Lower leg skin (tissue), 3 donors: ENCODE measurements at regions not wholly inside any gene's neighbourhood (a gene's known extent, or its start where the extent isn't known, plus 50 kb on each side); places are given as distances from the start of the nearest gene placed in this dataset.

Experiments used
- POLR2A ChIP-seq, 2 donors: fragments of 450-650 bp; IDR thresholded peaks; one replicate each; pipeline ENCODE4 v1.6.1; 2016 to 2017; ENCODE audit warnings: antibody characterized with exemption in 2 of 2, mild to moderate bottlenecking in 1 of 2, moderate library complexity in 1 of 2
- TF ChIP-seq, protein P1 (sequence below), 3 donors: fragments of 450-650 bp; IDR thresholded peaks; one replicate each; pipeline ENCODE4 v1.5.1; 2016; ENCODE audit warnings: antibody characterized with exemption in 3 of 3, mild to moderate bottlenecking in 3 of 3, moderate library complexity in 2 of 3

DNA sequence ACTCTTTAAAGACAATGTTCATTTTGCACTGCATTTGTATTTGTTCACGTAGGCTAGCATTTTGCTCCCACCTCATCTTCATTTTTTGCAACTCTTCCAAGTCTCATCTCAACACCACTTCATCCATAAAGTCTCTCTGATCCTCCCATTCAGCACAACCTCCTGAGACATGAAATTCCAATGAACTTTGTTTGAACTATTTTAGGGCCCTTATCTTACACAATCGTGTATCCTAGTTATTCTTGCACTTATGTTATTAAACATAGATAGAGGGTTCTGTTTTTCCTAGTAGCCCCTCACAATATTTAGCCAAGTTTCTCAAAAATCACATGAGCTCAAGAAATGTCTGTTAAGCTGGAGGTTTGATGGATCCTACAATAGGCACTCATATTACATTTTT, 500.5 kb upstream of the ADAMTS5 start:
- TF ChIP-seq, protein P1, sequence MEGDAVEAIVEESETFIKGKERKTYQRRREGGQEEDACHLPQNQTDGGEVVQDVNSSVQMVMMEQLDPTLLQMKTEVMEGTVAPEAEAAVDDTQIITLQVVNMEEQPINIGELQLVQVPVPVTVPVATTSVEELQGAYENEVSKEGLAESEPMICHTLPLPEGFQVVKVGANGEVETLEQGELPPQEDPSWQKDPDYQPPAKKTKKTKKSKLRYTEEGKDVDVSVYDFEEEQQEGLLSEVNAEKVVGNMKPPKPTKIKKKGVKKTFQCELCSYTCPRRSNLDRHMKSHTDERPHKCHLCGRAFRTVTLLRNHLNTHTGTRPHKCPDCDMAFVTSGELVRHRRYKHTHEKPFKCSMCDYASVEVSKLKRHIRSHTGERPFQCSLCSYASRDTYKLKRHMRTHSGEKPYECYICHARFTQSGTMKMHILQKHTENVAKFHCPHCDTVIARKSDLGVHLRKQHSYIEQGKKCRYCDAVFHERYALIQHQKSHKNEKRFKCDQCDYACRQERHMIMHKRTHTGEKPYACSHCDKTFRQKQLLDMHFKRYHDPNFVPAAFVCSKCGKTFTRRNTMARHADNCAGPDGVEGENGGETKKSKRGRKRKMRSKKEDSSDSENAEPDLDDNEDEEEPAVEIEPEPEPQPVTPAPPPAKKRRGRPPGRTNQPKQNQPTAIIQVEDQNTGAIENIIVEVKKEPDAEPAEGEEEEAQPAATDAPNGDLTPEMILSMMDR (IDR thresholded peaks at IDR 0.05): no peak
- TF ChIP-seq POLR2A (IDR thresholded peaks at IDR 0.05): no peak
